ENCODE measurements at regions not wholly inside any gene's neighbourhood (a gene's known extent, or its start where the extent isn't known, plus 50 kb on each side); places are given as distances from the start of the nearest gene placed in this dataset.

- Histone ChIP-seq H3K9me3 (ENCODE audit: control insufficient read depth in 2 of 2, low read length in 2 of 2) (no peaks in the 10 kb centered on the region), H3K27me3 (ENCODE audit: control insufficient read depth in 2 of 2, insufficient read depth in 2 of 2, low read length in 2 of 2) (no peaks in the 10 kb centered on the region), H3K9ac (ENCODE audit: low read depth in 1 of 2, low read length in 2 of 2) (no peak overlapping the region), H3K36me3 (ENCODE audit: control insufficient read depth in 2 of 2, insufficient read depth in 2 of 2, low read length in 2 of 2) (no peaks in the 10 kb centered on the region), H3K27ac (ENCODE audit: low read depth in 2 of 2, low read length in 2 of 2) (no peak overlapping the region), H3K4me3 (ENCODE audit: low read length in 2 of 2) (no peak overlapping the region), H3K4me1 (ENCODE audit: control insufficient read depth in 2 of 2, insufficient read depth in 2 of 2, low read length in 2 of 2) (no peaks in the 10 kb centered on the region)
These were observed 114.7 kb downstream of the KCNF1 start for GRCh38 chr2:11026286-11026921.

GRCh38 chr2:11027195-11027594, 115.5 kb downstream of the KCNF1 start:
- no peaks in the 10 kb centered on the region for H3K36me3 ChIP-seq (ENCODE audit: control insufficient read depth in 2 of 2, insufficient read depth in 2 of 2, low read length in 2 of 2)
- H3K4me3 ChIP-seq (ENCODE audit: low read length in 2 of 2), result no peak overlapping the region
- H3K9ac ChIP-seq (ENCODE audit: low read depth in 1 of 2, low read length in 2 of 2), result no peak overlapping the region
- no peaks in the 10 kb centered on the region for H3K27me3 ChIP-seq (ENCODE audit: control insufficient read depth in 2 of 2, insufficient read depth in 2 of 2, low read length in 2 of 2)
- no peaks in the 10 kb centered on the region for H3K4me1 ChIP-seq (ENCODE audit: control insufficient read depth in 2 of 2, insufficient read depth in 2 of 2, low read length in 2 of 2)
- H3K27ac ChIP-seq (ENCODE audit: low read depth in 2 of 2, low read length in 2 of 2), result no peak overlapping the region
- no peaks in the 10 kb centered on the region for H3K9me3 ChIP-seq (ENCODE audit: control insufficient read depth in 2 of 2, low read length in 2 of 2)

- Histone ChIP-seq H3K9ac (ENCODE audit: low read depth in 1 of 2, low read length in 2 of 2) (no peak overlapping the region), H3K27me3 (ENCODE audit: control insufficient read depth in 2 of 2, insufficient read depth in 2 of 2, low read length in 2 of 2) (no peaks in the 10 kb centered on the region), H3K27ac (ENCODE audit: low read depth in 2 of 2, low read length in 2 of 2) (no peak overlapping the region), H3K9me3 (ENCODE audit: control insufficient read depth in 2 of 2, low read length in 2 of 2) (peaks cover 0 to 2% of the 10 kb centered on the region in 2 donors), H3K4me3 (ENCODE audit: low read length in 2 of 2) (no peak overlapping the region), H3K4me1 (ENCODE audit: control insufficient read depth in 2 of 2, insufficient read depth in 2 of 2, low read length in 2 of 2) (no peaks in the 10 kb centered on the region), H3K36me3 (ENCODE audit: control insufficient read depth in 2 of 2, insufficient read depth in 2 of 2, low read length in 2 of 2) (no peaks in the 10 kb centered on the region)
These were observed 116.7 kb downstream of the KCNF1 start for GRCh38 chr2:11028407-11028916.

- H3K36me3 ChIP-seq (ENCODE audit: control insufficient read depth in 2 of 2, insufficient read depth in 2 of 2, low read length in 2 of 2), result no peaks in the 10 kb centered on the region
- no peaks in the 10 kb centered on the region for H3K4me1 ChIP-seq (ENCODE audit: control insufficient read depth in 2 of 2, insufficient read depth in 2 of 2, low read length in 2 of 2)
- no peak overlapping the region for H3K4me3 ChIP-seq (ENCODE audit: low read length in 2 of 2)
- H3K27ac ChIP-seq (ENCODE audit: low read depth in 2 of 2, low read length in 2 of 2), result no peak overlapping the region
- H3K9ac ChIP-seq (ENCODE audit: low read depth in 1 of 2, low read length in 2 of 2), result no peak overlapping the region
- H3K9me3 ChIP-seq (ENCODE audit: control insufficient read depth in 2 of 2, low read length in 2 of 2), result peaks cover 0 to 2% of the 10 kb centered on the region in 2 donors
- H3K27me3 ChIP-seq (ENCODE audit: control insufficient read depth in 2 of 2, insufficient read depth in 2 of 2, low read length in 2 of 2), result no peaks in the 10 kb centered on the region
These were observed 117.4 kb downstream of the KCNF1 start for GRCh38 chr2:11029136-11029535.

GRCh38 chr2:11030036-11030435, 118.3 kb downstream of the KCNF1 start:
- no peaks in the 10 kb centered on the region for H3K27me3 ChIP-seq (ENCODE audit: control insufficient read depth in 2 of 2, insufficient read depth in 2 of 2, low read length in 2 of 2)
- H3K9ac ChIP-seq (ENCODE audit: low read depth in 1 of 2, low read length in 2 of 2), result no peak overlapping the region
- H3K36me3 ChIP-seq (ENCODE audit: control insufficient read depth in 2 of 2, insufficient read depth in 2 of 2, low read length in 2 of 2), result no peaks in the 10 kb centered on the region
- H3K27ac ChIP-seq (ENCODE audit: low read depth in 2 of 2, low read length in 2 of 2), result no peak overlapping the region
- H3K4me3 ChIP-seq (ENCODE audit: low read length in 2 of 2), result no peak overlapping the region
- H3K9me3 ChIP-seq (ENCODE audit: control insufficient read depth in 2 of 2, low read length in 2 of 2), result peaks cover 0 to 2% of the 10 kb centered on the region in 2 donors
- no peaks in the 10 kb centered on the region for H3K4me1 ChIP-seq (ENCODE audit: control insufficient read depth in 2 of 2, insufficient read depth in 2 of 2, low read length in 2 of 2)

- Histone ChIP-seq H3K9me3 (ENCODE audit: control insufficient read depth in 2 of 2, low read length in 2 of 2) (peaks cover 0 to 2% of the 10 kb centered on the region in 2 donors), H3K27ac (ENCODE audit: low read depth in 2 of 2, low read length in 2 of 2) (no peak overlapping the region), H3K9ac (ENCODE audit: low read depth in 1 of 2, low read length in 2 of 2) (no peak overlapping the region), H3K36me3 (ENCODE audit: control insufficient read depth in 2 of 2, insufficient read depth in 2 of 2, low read length in 2 of 2) (no peaks in the 10 kb centered on the region), H3K27me3 (ENCODE audit: control insufficient read depth in 2 of 2, insufficient read depth in 2 of 2, low read length in 2 of 2) (no peaks in the 10 kb centered on the region), H3K4me1 (ENCODE audit: control insufficient read depth in 2 of 2, insufficient read depth in 2 of 2, low read length in 2 of 2) (no peaks in the 10 kb centered on the region), H3K4me3 (ENCODE audit: low read length in 2 of 2) (no peak overlapping the region)
These were observed 119.2 kb downstream of the KCNF1 start for GRCh38 chr2:11030909-11031308.

GRCh38 chr2:11031876-11032275, 120.1 kb downstream of the KCNF1 start:
- no peak overlapping the region for H3K4me3 ChIP-seq (ENCODE audit: low read length in 2 of 2)
- no peak overlapping the region for H3K27ac ChIP-seq (ENCODE audit: low read depth in 2 of 2, low read length in 2 of 2)
- no peaks in the 10 kb centered on the region for H3K36me3 ChIP-seq (ENCODE audit: control insufficient read depth in 2 of 2, insufficient read depth in 2 of 2, low read length in 2 of 2)
- H3K9ac ChIP-seq (ENCODE audit: low read depth in 1 of 2, low read length in 2 of 2), result no peak overlapping the region
- no peaks in the 10 kb centered on the region for H3K27me3 ChIP-seq (ENCODE audit: control insufficient read depth in 2 of 2, insufficient read depth in 2 of 2, low read length in 2 of 2)
- H3K9me3 ChIP-seq (ENCODE audit: control insufficient read depth in 2 of 2, low read length in 2 of 2), result peaks cover 0 to 2% of the 10 kb centered on the region in 2 donors
- no peaks in the 10 kb centered on the region for H3K4me1 ChIP-seq (ENCODE audit: control insufficient read depth in 2 of 2, insufficient read depth in 2 of 2, low read length in 2 of 2)

- Histone ChIP-seq H3K9me3 (ENCODE audit: control insufficient read depth in 2 of 2, low read length in 2 of 2) (peaks cover 0 to 2% of the 10 kb centered on the region in 2 donors), H3K4me3 (ENCODE audit: low read length in 2 of 2) (no peak overlapping the region)
These were observed 120.7 kb downstream of the KCNF1 start for GRCh38 chr2:11032396-11032795.

GRCh38 chr2:11033114-11033513, 121.4 kb downstream of the KCNF1 start:
- no peak overlapping the region for H3K9ac ChIP-seq (ENCODE audit: low read depth in 1 of 2, low read length in 2 of 2)
- H3K27me3 ChIP-seq (ENCODE audit: control insufficient read depth in 2 of 2, insufficient read depth in 2 of 2, low read length in 2 of 2), result no peaks in the 10 kb centered on the region
- no peaks in the 10 kb centered on the region for H3K4me1 ChIP-seq (ENCODE audit: control insufficient read depth in 2 of 2, insufficient read depth in 2 of 2, low read length in 2 of 2)
- H3K27ac ChIP-seq (ENCODE audit: low read depth in 2 of 2, low read length in 2 of 2), result no peak overlapping the region
- no peak overlapping the region for H3K4me3 ChIP-seq (ENCODE audit: low read length in 2 of 2)
- H3K36me3 ChIP-seq (ENCODE audit: control insufficient read depth in 2 of 2, insufficient read depth in 2 of 2, low read length in 2 of 2), result no peaks in the 10 kb centered on the region
- H3K9me3 ChIP-seq (ENCODE audit: control insufficient read depth in 2 of 2, low read length in 2 of 2), result peaks cover 0 to 2% of the 10 kb centered on the region in 2 donors

More at GRCh38 chr2:11032396-11032795, 120.7 kb downstream of the KCNF1 start:
- Histone ChIP-seq H3K9ac (ENCODE audit: low read depth in 1 of 2, low read length in 2 of 2) (no peak overlapping the region), H3K27ac (ENCODE audit: low read depth in 2 of 2, low read length in 2 of 2) (no peak overlapping the region), H3K36me3 (ENCODE audit: control insufficient read depth in 2 of 2, insufficient read depth in 2 of 2, low read length in 2 of 2) (no peaks in the 10 kb centered on the region), H3K27me3 (ENCODE audit: control insufficient read depth in 2 of 2, insufficient read depth in 2 of 2, low read length in 2 of 2) (no peaks in the 10 kb centered on the region), H3K4me1 (ENCODE audit: control insufficient read depth in 2 of 2, insufficient read depth in 2 of 2, low read length in 2 of 2) (no peaks in the 10 kb centered on the region)

- Histone ChIP-seq H3K9me3 (ENCODE audit: control insufficient read depth in 2 of 2, low read length in 2 of 2) (no peaks in the 10 kb centered on the region), H3K27ac (ENCODE audit: low read depth in 2 of 2, low read length in 2 of 2) (no peak overlapping the region), H3K27me3 (ENCODE audit: control insufficient read depth in 2 of 2, insufficient read depth in 2 of 2, low read length in 2 of 2) (peaks cover 0 to 14% of the 10 kb centered on the region in 2 donors), H3K4me3 (ENCODE audit: low read length in 2 of 2) (no peak overlapping the region), H3K36me3 (ENCODE audit: control insufficient read depth in 2 of 2, insufficient read depth in 2 of 2, low read length in 2 of 2) (no peaks in the 10 kb centered on the region), H3K4me1 (ENCODE audit: control insufficient read depth in 2 of 2, insufficient read depth in 2 of 2, low read length in 2 of 2) (no peaks in the 10 kb centered on the region), H3K9ac (ENCODE audit: low read depth in 1 of 2, low read length in 2 of 2) (no peak overlapping the region)
These were observed 116.6 kb upstream of the SLC66A3 start for GRCh38 chr2:11038641-11039040.

All from mucosa of rectum (tissue), 2 donors.